ENCODE measurements at regions not wholly inside any gene's neighbourhood (a gene's known extent, or its start where the extent isn't known, plus 50 kb on each side); places are given as distances from the start of the nearest gene placed in this dataset.

- no peak for TF ChIP-seq TEAD4 (CRISPR knock-in tag; IDR thresholded peaks at IDR 0.05)
- TF ChIP-seq, protein P1, sequence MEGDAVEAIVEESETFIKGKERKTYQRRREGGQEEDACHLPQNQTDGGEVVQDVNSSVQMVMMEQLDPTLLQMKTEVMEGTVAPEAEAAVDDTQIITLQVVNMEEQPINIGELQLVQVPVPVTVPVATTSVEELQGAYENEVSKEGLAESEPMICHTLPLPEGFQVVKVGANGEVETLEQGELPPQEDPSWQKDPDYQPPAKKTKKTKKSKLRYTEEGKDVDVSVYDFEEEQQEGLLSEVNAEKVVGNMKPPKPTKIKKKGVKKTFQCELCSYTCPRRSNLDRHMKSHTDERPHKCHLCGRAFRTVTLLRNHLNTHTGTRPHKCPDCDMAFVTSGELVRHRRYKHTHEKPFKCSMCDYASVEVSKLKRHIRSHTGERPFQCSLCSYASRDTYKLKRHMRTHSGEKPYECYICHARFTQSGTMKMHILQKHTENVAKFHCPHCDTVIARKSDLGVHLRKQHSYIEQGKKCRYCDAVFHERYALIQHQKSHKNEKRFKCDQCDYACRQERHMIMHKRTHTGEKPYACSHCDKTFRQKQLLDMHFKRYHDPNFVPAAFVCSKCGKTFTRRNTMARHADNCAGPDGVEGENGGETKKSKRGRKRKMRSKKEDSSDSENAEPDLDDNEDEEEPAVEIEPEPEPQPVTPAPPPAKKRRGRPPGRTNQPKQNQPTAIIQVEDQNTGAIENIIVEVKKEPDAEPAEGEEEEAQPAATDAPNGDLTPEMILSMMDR (IDR thresholded peaks at IDR 0.05) = no peak
Observed at GRCh38 chr14:38862366-38862765, 240.7 kb downstream of the SEC23A start.

Measured in WTC11 (cell line).